ENCODE measurements at regions not wholly inside any gene's neighbourhood (a gene's known extent, or its start where the extent isn't known, plus 50 kb on each side); places are given as distances from the start of the nearest gene placed in this dataset.

GRCh38 chr10:78319841-78320240 is 286.2 kb downstream of the RPS24 start:
- DNase-seq (ENCODE audit: low spot score) = no peak

- DNase-seq (ENCODE audit: low spot score) = no peak
Observed at GRCh38 chr10:78320506-78320905, 286.8 kb downstream of the RPS24 start.

- no peak for DNase-seq (ENCODE audit: low spot score)
Observed at GRCh38 chr10:78321000-78321399, 287.3 kb downstream of the RPS24 start.

GRCh38 chr10:78321500-78321899 is 287.8 kb downstream of the RPS24 start:
- no peak for DNase-seq (ENCODE audit: low spot score)

- no peak for DNase-seq (ENCODE audit: low spot score)
Observed at GRCh38 chr10:78326372-78326771, 292.7 kb downstream of the RPS24 start.

GRCh38 chr10:78327778-78328591 is 294.3 kb downstream of the RPS24 start:
- DNase-seq (ENCODE audit: low spot score) = no peak

GRCh38 chr10:78328592-78329404 is 295.1 kb downstream of the RPS24 start:
- DNase-seq (ENCODE audit: low spot score) = no peak

- DNase-seq (ENCODE audit: low spot score) = no peak
Observed at GRCh38 chr10:78330884-78331283, 297.2 kb downstream of the RPS24 start.

- DNase-seq (ENCODE audit: low spot score) = no peak
Observed at GRCh38 chr10:78331391-78331922, 297.8 kb downstream of the RPS24 start.

GRCh38 chr10:78332012-78332411 is 298.3 kb downstream of the RPS24 start:
- DNase-seq (ENCODE audit: low spot score) = no peak

GRCh38 chr10:78332657-78333056 is 299.0 kb downstream of the RPS24 start:
- DNase-seq (ENCODE audit: low spot score) = no peak

GRCh38 chr10:78333362-78334143 is 299.9 kb downstream of the RPS24 start:
- DNase-seq (ENCODE audit: low spot score) = no peak

GRCh38 chr10:78335371-78335690 is 301.7 kb downstream of the RPS24 start:
- DNase-seq (ENCODE audit: low spot score) = no peak

GRCh38 chr10:78335691-78336401 is 302.2 kb downstream of the RPS24 start:
- DNase-seq (ENCODE audit: low spot score) = no peak

GRCh38 chr10:78336402-78336791 is 302.7 kb downstream of the RPS24 start:
- DNase-seq (ENCODE audit: low spot score) = no peak

- DNase-seq (ENCODE audit: low spot score) = no peak
Observed at GRCh38 chr10:78337016-78337415, 303.4 kb downstream of the RPS24 start.

- no peak for DNase-seq (ENCODE audit: low spot score)
Observed at GRCh38 chr10:78337646-78338391, 304.2 kb downstream of the RPS24 start.

- DNase-seq (ENCODE audit: low spot score) = no peak
Observed at GRCh38 chr10:78338717-78339116, 305.1 kb downstream of the RPS24 start.

GRCh38 chr10:78339251-78339650 is 305.6 kb downstream of the RPS24 start:
- no peak for DNase-seq (ENCODE audit: low spot score)

GRCh38 chr10:78341953-78342614 is 308.4 kb downstream of the RPS24 start:
- no peak for DNase-seq (ENCODE audit: low spot score)

All from RKO (cell line).